ENCODE measurements at regions not wholly inside any gene's neighbourhood (a gene's known extent, or its start where the extent isn't known, plus 50 kb on each side); places are given as distances from the start of the nearest gene placed in this dataset.

DNA sequence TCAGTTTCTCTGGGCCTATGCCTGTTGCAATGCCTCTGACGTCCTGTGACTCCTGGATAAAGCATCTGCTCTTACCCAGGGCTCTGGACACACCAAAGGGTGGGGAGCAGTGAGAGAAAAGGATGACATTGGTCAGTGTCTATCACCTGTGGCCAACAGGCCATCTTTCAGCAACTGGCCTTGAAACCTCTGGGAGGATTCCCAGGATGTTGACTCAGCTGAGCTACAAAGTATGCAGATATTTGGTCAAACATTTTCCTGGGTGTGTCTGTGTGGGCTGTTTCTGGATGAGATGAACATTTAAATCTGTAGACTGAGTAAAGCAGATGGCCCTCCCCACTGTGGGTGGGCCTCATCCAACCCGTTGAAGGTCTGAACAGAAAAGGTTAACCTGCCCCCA, 149.9 kb downstream of the SPATA19 start:
- no peak for DNase-seq (ENCODE audit: low read depth, low spot score)

- DNase-seq (ENCODE audit: low read depth, low spot score), result no peak
These were observed 150.6 kb downstream of the SPATA19 start for GRCh38 chr11:133694701-133695100.

- DNase-seq (ENCODE audit: low read depth, low spot score), result no peak
These were observed 152.2 kb downstream of the SPATA19 start for GRCh38 chr11:133693110-133693509.

DNA sequence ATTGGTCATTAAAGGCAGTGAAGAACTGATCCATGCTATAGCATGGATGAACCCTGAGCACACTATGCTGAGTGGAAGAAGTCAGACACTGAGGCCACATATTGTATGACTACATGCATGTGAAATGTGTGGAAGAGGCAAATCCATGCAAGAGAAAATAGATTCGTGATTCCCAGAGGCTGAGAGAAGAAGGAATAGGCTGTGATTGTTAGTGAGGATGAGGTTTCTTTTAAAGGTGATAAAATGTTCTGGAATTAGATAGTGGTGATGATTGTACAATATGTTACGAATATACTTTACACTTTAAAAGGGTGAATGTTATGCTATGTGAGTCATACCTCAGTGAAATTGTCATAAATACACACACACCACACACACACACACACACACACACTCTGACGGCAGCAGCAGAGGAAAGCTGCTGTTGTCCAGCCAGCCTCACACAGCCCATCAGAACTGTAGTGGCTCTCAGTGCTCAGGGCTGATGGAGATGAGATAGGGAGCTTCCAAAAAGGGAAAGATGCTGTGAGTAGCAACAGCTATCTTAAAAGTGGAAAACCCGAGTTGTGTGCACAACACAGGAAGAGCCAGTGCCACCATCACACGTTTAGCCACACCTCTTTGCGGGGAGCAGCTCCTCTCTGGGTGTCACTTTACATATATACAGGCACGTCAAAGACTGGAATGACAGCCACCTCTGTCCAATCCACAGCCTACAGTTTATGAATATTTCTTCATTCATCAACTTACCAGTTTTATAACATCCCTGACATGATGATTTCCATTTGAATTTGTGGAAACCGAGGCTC, 153.0 kb downstream of the SPATA19 start:
- no peak for DNase-seq (ENCODE audit: low read depth, low spot score)

GRCh38 chr11:133687781-133688180, 155.5 kb upstream of the OPCML start:
- DNase-seq (ENCODE audit: low read depth, low spot score), result no peak

DNA sequence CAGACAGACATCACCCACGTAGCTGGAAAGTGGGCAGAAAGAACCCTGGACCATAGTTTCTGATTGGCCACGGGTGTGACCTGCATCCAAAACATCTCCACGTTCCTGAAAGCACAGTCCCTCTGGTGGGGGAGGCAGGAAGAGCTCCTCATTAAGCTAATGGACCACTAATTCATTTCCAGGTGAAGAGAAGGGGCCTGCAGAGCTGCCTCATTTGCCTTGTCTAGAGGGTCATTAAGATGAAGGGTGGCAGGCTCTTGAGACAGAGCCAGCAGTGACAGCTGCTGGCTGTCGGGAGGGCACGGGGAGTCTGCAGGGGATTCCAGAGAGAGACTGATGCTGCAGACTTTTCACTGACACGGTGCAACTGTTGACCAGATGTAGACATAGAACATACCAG, 149.6 kb upstream of the OPCML start:
- DNase-seq (ENCODE audit: low read depth, low spot score), result peak; percentile 20

- DNase-seq (ENCODE audit: low read depth, low spot score), result no peak
These were observed 147.6 kb upstream of the OPCML start for GRCh38 chr11:133679896-133680295.

DNA sequence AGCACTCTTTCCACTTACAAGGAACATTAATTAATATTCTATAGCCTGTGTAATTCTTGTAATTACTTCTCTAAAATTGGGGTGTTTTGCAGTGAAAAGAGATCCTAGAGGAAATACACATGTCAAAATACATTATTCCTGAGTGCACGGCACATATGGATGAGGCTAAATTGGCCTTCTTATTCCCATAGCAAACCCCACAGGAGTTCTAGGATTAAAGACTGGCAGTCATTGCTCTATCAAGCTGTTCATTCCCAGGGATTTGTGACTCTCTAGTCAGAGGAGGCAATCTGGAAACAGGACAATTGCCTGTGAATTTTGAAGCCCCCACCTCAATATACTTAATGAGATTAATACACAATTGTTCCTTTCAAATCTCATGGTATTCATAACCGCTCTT, 145.9 kb upstream of the OPCML start:
- DNase-seq (ENCODE audit: low read depth, low spot score), result no peak

DNA sequence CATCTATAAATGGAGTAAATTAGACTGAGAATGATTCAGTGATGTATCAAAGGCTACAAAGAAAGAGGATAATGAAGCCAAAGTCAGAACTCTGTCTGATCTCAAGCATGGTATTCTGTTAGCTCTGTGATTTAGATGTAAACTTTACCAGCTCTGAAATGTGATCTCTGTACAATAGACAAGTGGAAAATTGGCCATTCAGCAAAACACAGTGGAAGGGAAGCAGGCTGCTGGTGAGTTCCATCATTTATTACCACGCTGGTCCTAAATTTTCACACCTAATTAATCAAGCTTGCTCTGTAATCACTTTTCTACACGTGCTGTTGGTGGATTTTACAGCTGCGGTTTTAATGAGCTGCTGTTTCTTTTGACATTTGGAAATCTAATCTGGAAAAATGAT, 145.1 kb upstream of the OPCML start:
- no peak for DNase-seq (ENCODE audit: low read depth, low spot score)

GRCh38 chr11:133676265-133676664, 144.0 kb upstream of the OPCML start:
- no peak for DNase-seq (ENCODE audit: low read depth, low spot score)

DNA sequence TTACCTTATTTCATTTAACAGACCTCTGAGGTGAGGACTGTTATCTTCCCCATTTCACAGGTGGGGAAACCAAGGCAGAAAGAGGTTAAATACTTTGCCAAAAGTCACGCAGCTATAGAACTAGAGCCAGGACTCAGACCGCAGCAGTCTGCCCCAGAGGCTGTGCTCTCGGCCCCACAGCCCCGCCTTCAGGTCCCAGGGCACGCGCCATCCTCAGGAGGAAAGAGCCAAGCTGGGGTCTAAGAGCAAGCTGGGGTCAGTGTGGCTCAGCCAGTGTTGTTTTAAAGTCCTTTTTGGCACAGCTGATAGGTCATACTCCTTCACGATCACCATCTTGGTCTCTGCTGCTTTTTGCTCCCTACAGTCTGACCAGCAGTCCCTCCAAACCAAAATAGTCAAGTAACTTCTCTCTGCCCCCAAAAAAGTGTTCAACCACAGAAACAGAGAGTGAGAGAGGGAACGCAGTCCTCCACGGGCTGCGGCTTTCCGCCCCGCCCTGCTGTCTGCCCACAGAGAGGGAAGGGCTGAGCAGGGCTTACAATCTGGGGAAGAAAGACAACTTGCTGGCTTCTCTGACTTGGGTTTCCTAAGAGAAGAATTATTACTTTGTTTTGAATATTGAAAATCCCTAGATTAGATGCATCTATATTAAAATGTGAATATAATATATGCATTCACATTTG, 137.2 kb upstream of the OPCML start:
- DNase-seq (ENCODE audit: low read depth, low spot score), result no peak

DNA sequence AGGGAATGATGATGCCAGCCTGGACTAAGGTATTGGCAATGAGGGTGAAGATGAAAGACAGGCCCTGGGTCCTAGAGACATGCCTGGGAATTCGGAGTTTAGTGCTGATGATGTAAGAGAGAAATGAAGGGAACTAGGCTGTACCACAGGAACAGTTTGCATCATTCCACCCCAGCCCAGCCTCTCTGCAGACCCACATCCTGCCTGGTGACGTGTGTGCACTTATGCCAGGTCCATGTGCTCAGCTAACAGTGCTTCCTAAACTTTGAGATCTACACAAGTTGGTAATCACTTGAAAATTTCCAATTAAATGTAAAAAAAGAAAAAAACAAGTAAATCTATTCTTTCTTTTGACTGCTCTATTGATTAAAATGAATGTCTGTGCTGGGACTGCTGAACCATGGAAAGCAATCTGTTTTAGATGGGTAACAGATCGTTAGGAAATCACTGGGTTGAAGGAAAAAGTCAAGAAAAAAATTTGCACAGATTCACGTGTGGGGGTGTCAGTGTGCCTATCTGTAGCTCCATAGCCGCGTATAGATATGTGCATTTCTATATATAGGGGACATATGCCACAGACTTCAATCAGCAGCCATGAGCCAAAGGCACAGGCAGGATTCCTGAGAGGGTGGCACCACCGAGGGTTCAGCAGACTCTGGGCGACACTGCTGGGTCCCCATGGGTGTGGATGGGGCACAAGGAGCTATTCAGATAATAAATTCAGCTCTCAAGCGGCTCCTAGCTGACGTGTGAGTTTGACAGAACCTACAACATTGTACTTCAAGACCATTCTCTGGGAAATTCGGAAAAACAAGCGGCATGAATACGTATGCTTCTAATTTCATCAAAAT, 131.1 kb upstream of the OPCML start:
- DNase-seq (ENCODE audit: low read depth, low spot score), result no peak

DNA sequence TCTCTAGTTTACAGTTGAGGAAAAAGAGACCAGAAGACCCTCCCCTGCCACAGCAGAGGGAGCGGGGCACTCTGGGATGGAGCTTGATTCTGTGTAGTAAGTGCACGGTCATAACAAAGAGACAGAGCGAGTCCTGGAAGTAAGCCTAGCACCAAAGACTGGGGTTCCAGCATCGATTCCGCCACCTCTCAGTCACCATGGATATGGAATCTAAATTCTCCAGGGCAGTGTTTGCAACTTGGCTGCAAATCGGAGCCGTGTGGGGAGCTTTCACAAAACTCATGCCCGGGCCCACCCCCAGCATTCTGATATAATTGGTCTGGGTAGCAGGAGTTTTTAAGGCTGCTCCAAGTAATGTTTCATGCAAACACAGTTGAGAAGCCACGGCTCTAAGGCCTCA, 129.5 kb upstream of the OPCML start:
- DNase-seq (ENCODE audit: low read depth, low spot score), result no peak

GRCh38 chr11:133660202-133660568, 127.9 kb upstream of the OPCML start:
- DNase-seq (ENCODE audit: low read depth, low spot score), result peak; percentile 15

DNA sequence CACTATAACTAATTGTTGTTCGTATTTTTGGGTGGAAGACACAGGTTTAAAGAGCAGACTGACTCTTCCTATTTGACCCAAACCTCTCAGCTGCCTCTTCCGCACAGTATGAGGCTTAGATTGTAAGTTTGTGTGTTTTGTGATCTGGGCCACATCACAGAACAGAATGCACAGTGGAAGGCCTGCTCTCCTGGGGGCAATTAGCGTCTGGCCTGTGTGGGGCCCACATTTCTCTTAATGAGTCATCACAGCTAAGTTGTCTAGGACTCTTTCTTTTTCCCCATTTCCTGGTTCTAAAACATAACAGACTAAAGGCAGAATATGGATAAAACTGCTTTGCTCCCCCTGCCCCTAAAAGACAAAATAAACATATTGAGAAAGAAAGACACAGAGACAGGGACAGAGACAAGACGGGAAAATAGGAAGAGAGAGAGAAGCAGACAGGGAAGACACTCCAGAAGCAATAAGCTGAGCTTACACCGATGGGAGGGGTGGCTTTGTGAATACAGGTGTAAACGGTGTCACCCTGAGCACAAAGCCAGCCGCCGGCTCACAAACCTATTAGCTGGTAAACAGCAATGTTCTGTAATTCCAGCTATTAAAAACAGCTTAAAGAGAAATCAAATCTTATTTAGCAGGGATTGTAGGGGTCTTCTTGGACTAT, 127.4 kb upstream of the OPCML start:
- no peak for DNase-seq (ENCODE audit: low read depth, low spot score)

- DNase-seq (ENCODE audit: low read depth, low spot score), result no peak
These were observed 124.8 kb upstream of the OPCML start for GRCh38 chr11:133657054-133657453.

GRCh38 chr11:133656082-133656635, 123.9 kb upstream of the OPCML start:
- no peak for DNase-seq (ENCODE audit: low read depth, low spot score)

DNA sequence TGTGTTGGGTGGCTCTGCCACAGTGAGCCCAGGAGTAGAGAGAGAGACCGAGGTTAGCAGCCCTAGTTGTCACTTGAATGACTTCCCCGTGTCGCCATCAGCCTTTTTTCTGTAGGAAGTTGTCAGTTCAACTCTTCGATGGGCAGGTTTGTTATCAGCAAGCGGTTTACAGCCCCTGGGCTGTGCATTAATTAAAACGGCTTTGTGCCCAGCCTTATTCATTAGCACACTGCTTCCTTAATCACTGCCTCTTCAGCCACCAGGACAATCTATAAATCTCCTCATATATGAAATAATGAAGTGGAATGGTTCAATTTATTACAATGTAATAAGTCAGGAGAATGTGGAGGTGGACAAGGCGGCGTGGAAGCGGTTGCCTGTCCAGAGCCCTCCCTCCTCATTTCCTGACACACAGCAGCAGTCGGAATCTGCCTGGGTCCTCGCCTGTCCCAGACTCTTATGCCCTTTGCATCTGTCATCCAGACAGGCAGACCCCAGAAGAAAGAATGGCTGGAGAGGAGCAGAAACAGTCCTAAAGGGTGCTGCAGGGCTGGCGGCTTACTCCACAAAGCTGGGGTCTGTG, 122.4 kb upstream of the OPCML start:
- DNase-seq (ENCODE audit: low read depth, low spot score), result no peak

GRCh38 chr11:133653336-133653735, 121.0 kb upstream of the OPCML start:
- no peak for DNase-seq (ENCODE audit: low read depth, low spot score)

DNA sequence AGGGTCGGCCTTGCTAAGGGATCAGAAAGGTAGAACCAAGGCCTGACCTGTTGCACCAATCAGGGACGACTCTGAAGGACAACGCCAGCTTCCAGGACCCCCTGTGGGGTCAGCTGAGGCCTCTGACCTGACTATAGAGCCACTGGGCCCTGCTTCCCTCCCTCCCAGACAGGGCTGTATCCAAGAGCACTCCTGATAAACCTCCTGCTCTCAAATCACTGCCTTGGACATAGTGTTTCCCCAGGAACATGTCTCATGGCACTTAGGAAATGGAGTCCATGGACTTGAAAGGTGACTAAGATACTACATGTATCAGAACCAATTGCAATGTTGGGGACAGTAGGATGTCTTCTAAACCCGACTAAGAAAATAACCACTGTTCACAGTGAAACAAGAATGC, 117.8 kb upstream of the OPCML start:
- DNase-seq (ENCODE audit: low read depth, low spot score), result no peak

DNA sequence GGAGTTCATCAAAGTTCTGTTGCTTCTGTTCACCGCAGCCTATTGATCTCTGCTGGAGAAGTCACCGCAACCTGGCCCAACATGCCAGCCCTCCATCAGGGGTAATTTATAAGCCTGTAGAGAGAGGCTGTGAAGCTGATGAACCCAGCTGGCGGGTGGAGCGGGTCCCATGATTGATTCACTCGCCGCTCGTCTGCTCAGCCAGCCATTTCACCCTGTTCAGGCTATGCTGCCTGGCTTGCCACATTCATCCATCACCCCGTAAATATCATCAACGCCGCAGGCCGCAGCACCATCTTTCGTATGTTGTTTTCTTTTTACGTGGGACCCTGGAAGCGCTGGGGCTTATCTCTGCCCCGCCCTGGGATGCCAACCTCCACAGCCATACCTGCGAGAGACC, 116.7 kb upstream of the OPCML start:
- no peak for DNase-seq (ENCODE audit: low read depth, low spot score)

All from iPS DF 19.7 (cell line).